Head of caudate nucleus (tissue), 42 donors: ENCODE measurements at regions not wholly inside any gene's neighbourhood (a gene's known extent, or its start where the extent isn't known, plus 50 kb on each side); places are given as distances from the start of the nearest gene placed in this dataset.
A peak's percentile ranks its signal among the peaks of the same experiment; 100 is the strongest.

ENCODE experiments used
- DNase-seq, 42 donors: peaks; one replicate each; pipeline versions ENCODE4 v3.0.0 to v3.0.0-alpha.2; 2020 to 2021; ENCODE audit warnings: mixed read lengths in 7 of 42
- intact Hi-C: fragments of 100-400 bp; cut with DNase I; formaldehyde crosslinking; loops from one replicate; pipeline ENCODE4 v1.15.0; 2022

DNA sequence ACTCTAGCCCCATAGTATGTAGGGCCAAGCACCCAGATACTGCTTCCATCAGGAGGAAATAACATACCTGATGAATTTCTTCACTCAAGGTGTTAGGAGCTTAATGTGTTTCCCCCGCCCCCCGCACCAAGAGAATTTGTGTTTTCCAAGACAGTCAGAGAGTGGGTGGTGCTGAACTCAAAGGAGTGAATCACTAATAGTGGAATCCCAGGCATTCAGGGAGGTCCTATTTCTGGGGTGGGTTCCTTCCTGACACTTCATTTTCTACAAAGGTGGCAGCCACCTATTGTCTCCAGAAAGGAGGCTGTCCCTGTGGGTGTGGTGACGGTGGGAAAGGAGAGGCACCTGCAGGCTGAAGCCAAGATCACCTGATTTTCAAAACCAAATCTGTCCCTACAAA is 50.8 kb upstream of the ELF5 start:
- intact Hi-C loops = no loop called here
- DNase-seq = peak in 33 of 42 donors; percentile 15 to 79 (median 48)

DNA sequence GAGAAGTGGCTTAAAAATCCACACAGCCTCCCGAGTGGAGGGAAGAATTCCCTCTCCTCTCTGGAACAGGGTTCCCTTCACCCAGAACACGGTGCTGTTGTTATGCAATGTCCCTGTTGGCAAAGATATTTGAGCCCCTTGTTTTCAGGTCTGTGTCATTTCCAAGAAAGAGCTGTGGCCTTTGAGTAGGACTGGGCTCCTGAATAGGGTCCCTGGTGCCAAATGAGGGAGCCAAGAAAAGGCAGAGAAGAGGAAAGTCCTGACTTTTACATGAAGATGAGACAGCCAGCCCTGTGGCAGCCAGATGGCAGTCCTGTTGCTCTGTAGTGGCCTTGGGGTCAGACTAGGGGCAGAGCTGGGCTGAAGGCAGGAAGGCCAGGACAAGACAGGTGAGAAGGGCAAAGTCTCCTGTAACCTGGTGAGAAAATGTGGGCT is 51.2 kb upstream of the ELF5 start:
- DNase-seq = peak in 29 of 42 donors; percentile 7 to 82 (median 46)
- intact Hi-C loops = no loop called here

DNA sequence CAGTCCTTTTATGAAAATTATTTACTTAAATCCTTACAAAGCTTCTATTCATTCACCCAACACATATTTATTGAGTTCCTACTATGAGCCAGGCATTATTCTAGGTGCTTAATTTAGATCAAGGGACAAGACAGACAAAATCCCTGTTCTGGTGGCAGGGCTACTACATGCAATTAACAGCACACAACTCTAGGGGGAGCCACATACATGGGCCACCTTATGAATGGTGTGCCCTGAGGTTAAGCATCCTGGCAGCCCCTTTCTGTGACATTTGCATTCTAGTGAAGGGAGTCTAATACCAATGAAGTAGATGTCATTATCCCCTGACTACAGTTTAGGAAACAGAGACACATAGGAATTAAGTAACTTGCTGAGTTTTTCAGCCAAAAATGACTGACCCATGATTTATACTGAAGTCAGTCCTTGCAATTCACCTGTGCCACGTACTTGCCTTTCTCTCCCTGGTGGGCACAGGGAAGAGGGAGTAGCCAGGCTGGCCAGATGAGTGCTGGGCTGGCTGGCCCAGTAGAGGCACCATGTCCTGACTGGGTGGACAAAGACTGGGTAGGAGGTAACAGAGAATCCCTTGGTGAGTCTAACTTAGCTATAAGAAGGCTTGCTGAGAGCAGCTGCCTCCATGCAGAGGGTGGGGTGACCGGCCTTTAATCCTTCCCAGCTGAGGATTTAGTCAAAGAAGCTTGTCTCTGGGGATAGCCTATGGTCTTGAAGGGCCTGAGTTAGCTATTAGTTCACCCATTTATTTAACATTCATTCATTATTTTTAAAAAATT is 52.0 kb upstream of the ELF5 start:
- intact Hi-C loops = no loop called here
- no peak for DNase-seq

DNA sequence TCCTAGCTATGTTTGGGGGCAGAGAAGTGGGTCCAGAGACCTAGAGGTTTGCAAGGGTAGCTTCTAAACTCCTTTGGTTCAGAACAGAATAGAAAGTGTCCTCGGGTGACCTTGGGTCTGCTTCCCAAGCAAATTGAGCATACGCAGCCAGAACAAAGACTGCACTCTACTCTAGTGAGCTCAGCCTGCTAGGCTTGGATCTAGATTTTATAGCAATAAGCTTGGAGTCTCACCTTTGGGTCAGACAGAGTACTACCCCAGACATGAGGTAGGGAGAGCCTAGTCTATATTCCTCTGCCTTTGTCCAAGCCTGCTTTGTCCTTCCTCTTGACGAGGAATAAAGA is 52.6 kb upstream of the ELF5 start:
- intact Hi-C loops = no loop called here
- peak in 1 of 42 donors; percentile 44 for DNase-seq

DNA sequence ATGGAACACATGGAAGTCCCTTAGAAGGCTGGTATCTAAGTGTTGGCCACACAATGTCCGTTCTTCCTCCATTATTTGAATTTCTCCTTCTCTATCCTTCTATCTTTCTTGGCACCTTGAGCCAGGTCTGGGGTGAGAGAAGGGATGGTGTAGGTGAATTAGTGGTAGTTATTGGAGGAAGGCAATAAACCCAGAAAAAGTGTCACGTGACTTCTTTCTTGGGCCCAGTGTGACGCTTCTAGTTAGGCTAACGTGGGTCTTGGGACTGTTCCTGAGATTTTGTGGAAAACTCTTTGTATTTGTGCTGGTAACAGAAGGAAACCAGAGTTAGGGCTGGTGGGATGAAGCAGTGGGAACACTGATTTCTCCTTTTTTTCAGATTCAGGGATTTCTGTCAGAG is 53.1 kb upstream of the ELF5 start:
- intact Hi-C loops = no loop called here
- no peak for DNase-seq

DNA sequence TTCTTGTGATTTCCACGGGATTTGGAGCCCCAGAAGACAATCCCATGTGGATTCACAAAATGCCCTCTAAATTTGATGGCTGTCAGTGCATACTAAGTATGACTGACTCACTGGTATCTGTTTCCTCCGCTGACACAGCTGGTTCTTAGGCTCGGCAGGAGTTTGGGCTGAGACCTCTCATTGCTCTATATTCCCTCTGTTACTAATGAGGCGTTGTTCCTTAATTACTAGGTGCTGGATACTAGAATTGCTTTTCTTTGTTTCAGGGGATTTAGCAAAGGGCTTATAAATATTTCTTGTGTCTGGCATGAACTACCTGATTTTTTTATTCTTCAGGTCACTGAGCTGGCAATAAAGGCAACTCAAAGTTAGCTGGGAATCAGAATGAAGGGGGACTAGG is 53.2 kb upstream of the EHF start:
- no peak for DNase-seq
- intact Hi-C loops = no loop called here

DNA sequence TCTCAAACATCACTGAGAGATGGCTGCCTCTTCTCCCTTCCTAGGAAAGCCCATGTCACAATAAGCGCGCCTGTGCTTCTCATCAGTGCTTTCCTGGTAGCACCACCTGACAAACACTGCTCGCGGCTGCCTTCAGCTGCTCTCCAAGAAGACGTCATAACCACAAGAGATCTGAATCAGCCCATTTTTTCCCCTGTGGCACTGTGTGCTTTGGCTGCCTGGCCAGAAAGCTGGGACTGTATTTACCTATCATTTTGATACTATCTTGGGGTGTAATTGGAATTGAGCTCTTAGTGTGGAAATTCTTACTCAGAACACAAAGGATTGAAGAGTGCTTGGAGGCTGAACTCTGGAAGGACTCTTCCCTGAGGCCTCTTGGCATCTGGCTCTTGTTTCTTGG is 50.3 kb upstream of the EHF start:
- intact Hi-C loops = no loop called here
- DNase-seq = no peak
